Keratinocyte (primary cell): ENCODE measurements at regions not wholly inside any gene's neighbourhood (a gene's known extent, or its start where the extent isn't known, plus 50 kb on each side); places are given as distances from the start of the nearest gene placed in this dataset.

ENCODE experiments used
- DNase-seq: peaks from one replicate; pipeline ENCODE4 v3.0.0-alpha.2; 2011; ENCODE audit warnings: low read depth, missing footprints, low spot score
- FAIRE-seq: peaks from 2 replicates; lab custom pipeline; 2011; peaks lifted over from hg19 to GRCh38; lab: Jason Lieb, UNC
- H2AFZ ChIP-seq: 2 replicates; pipeline ENCODE4 v1.6.0; 2012; ENCODE audit warnings: low read length, control low read depth, inconsistent platforms; ENCODE audit not compliant: control insufficient read depth
- H3K27ac ChIP-seq: 2 replicates; pipeline ENCODE4 v1.5.1; 2011; ENCODE audit warnings: low read length; ENCODE audit not compliant: control insufficient read depth, insufficient read depth
- H3K27me3 ChIP-seq: 3 replicates; pipeline ENCODE4 v1.6.0; 2011; ENCODE audit warnings: low read length; ENCODE audit not compliant: control insufficient read depth, insufficient read depth; ENCODE audit errors: extremely low read depth
- H3K36me3 ChIP-seq, 2 experiments: 2 replicates in 1 of 2; 3 replicates in 1 of 2; pipeline ENCODE4 v1.5.1; 2011; ENCODE audit warnings: low read length in 2 of 2, mild to moderate bottlenecking in 1 of 2; ENCODE audit not compliant: control insufficient read depth in 2 of 2, insufficient read depth in 2 of 2; ENCODE audit errors: extremely low read depth in 1 of 2
- H3K4me1 ChIP-seq: 3 replicates; pipeline ENCODE4 v1.5.1; 2011; ENCODE audit warnings: low read length; ENCODE audit not compliant: control insufficient read depth, insufficient read depth; ENCODE audit errors: extremely low read depth
- H3K4me2 ChIP-seq: 3 replicates; pipeline ENCODE4 v1.6.0; 2011; ENCODE audit warnings: low read depth, low read length; ENCODE audit not compliant: control insufficient read depth, insufficient read depth; ENCODE audit errors: extremely low read depth
- H3K4me3 ChIP-seq, 3 experiments: fragments of 200-600 bp in 1 of 3; sonication (generic) in 1 of 3; 2 replicates in 2 of 3; 3 replicates in 1 of 3; pipeline ENCODE4 v1.5.1; 2011 to 2016; ENCODE audit warnings: low read length in 3 of 3, mild to moderate bottlenecking in 3 of 3, control low read depth in 2 of 3, inconsistent platforms in 1 of 3, low read depth in 1 of 3, mixed read lengths in 1 of 3, mixed run types in 1 of 3, moderate library complexity in 1 of 3; ENCODE audit not compliant: control insufficient read depth in 2 of 3, insufficient read depth in 2 of 3; ENCODE audit errors: extremely low read depth in 1 of 3
- H3K79me2 ChIP-seq: 2 replicates; pipeline ENCODE4 v1.6.0; 2012; ENCODE audit warnings: low read length; ENCODE audit not compliant: control insufficient read depth, insufficient read depth
- H3K9ac ChIP-seq: 3 replicates; pipeline ENCODE4 v1.6.0; 2011; ENCODE audit warnings: low read length; ENCODE audit not compliant: control insufficient read depth, insufficient read depth; ENCODE audit errors: extremely low read depth
- H3K9me1 ChIP-seq: 3 replicates; pipeline ENCODE4 v1.6.0; 2011; ENCODE audit warnings: low read length; ENCODE audit not compliant: control insufficient read depth, insufficient read depth; ENCODE audit errors: extremely low read depth
- H3K9me3 ChIP-seq: 2 replicates; pipeline ENCODE4 v1.5.1; 2012; ENCODE audit warnings: low read depth, low read length; ENCODE audit not compliant: control insufficient read depth
- H4K20me1 ChIP-seq: 3 replicates; pipeline ENCODE4 v1.6.0; 2011; ENCODE audit warnings: low read length; ENCODE audit not compliant: control insufficient read depth, insufficient read depth; ENCODE audit errors: extremely low read depth
- EZH2 ChIP-seq: IDR thresholded peaks from one replicate; pipeline ENCODE4 v1.6.1; 2012; ENCODE audit warnings: inconsistent platforms, mild to moderate bottlenecking, low read length, moderate library complexity
- dilution Hi-C: fragments of 300-500 bp; cut with MboI; formaldehyde crosslinking; loops from one replicate; pipeline ENCODE4 v1.7.0; 2020; ENCODE audit warnings: low sequenced_read_pairs; ENCODE audit not compliant: extremely low pct_ligation_motif_present
- TF ChIP-seq, protein P1 (sequence below), 3 experiments: IDR thresholded peaks in 1 of 3; conservative IDR thresholded peaks in 1 of 3; optimal IDR thresholded peaks in 1 of 3; 2 replicates in 2 of 3; 3 replicates in 1 of 3; pipeline versions ENCODE3 to v1.5.1; 2011; ENCODE audit warnings: low read length in 3 of 3, mild to moderate bottlenecking in 3 of 3, moderate library complexity in 2 of 3, control low read depth in 1 of 3, inconsistent platforms in 1 of 3; ENCODE audit not compliant: insufficient read depth in 2 of 3; ENCODE audit errors: extremely low read depth in 1 of 3

DNA sequence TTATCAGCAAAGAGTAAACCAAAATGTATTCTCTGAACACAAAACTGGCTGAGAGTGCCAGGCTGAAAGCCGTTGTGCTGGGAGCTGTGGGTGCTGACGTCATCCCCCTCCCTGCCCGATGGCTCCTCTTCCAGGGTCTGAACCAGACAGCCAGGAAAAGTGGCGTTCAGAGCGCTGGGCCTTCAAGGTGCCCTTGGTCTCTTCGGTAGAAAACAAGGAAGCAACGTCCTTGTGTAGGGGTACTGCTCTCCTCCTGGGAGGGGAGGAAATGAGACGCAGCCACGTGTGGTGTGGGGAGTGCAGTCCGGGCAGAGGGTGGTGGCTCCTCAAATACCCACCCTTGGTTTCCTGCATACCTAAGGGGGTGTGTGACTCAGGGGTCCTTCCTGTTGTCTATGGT lies 394.7 kb downstream of the SEC14L1 start:
- Histone ChIP-seq H3K4me1 (no peaks in the 10 kb centered on the region), H3K27ac (no peak overlapping the region), H3K9ac (no peak overlapping the region), H2AFZ (no peak overlapping the region), H3K27me3 (peaks cover 6% of the 10 kb centered on the region), H3K9me3 (no peaks in the 10 kb centered on the region), H3K9me1 (no peaks in the 10 kb centered on the region), H3K36me3 (no peaks in the 10 kb centered on the region), H3K79me2 (no peaks in the 10 kb centered on the region), H3K4me2 (no peak overlapping the region), H4K20me1 (no peaks in the 10 kb centered on the region), H3K4me3 (no peak overlapping the region)
- FAIRE-seq (no peak), DNase-seq (no peak)
- dilution Hi-C loops: no loop called here
- TF ChIP-seq EZH2: no peak
- TF ChIP-seq, protein P1, sequence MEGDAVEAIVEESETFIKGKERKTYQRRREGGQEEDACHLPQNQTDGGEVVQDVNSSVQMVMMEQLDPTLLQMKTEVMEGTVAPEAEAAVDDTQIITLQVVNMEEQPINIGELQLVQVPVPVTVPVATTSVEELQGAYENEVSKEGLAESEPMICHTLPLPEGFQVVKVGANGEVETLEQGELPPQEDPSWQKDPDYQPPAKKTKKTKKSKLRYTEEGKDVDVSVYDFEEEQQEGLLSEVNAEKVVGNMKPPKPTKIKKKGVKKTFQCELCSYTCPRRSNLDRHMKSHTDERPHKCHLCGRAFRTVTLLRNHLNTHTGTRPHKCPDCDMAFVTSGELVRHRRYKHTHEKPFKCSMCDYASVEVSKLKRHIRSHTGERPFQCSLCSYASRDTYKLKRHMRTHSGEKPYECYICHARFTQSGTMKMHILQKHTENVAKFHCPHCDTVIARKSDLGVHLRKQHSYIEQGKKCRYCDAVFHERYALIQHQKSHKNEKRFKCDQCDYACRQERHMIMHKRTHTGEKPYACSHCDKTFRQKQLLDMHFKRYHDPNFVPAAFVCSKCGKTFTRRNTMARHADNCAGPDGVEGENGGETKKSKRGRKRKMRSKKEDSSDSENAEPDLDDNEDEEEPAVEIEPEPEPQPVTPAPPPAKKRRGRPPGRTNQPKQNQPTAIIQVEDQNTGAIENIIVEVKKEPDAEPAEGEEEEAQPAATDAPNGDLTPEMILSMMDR (optimal IDR thresholded peaks at IDR 0.05 in 1 of 3, IDR thresholded peaks at IDR 0.05 in 1 of 3, conservative IDR thresholded peaks at IDR 0.05 in 1 of 3; ENCODE audit: extremely low read depth in 1 of 3, insufficient read depth in 2 of 3, low read length in 3 of 3): no peak

DNA sequence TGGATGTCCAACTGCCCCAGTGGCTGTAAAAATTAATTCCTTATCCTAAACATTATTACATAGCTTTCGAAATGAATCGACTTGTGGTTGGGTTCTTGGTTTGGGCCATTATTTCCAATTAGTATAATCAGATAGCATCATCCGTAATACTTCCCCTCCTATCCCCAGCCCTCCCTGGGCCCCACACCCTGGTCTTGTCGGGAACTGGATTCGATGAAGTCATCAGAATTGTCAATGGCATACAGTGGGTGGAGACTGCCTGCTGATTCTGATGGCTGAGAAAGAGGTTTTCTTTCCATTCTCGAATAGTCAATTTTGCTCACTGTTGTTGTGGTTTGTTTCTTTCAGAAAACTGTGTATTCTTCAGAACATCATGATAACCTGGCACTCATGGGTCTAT lies 395.1 kb downstream of the SEC14L1 start:
- FAIRE-seq (no peak), DNase-seq (no peak)
- no peak overlapping the region for H3K9ac ChIP-seq
- no peaks in the 10 kb centered on the region for H3K9me1 ChIP-seq
- dilution Hi-C loops: no loop called here
- no peak overlapping the region for H2AFZ ChIP-seq
- no peaks in the 10 kb centered on the region for H3K9me3 ChIP-seq
- H3K27ac ChIP-seq: no peak overlapping the region
- H3K4me3 ChIP-seq: no peak overlapping the region
- H3K4me1 ChIP-seq: no peaks in the 10 kb centered on the region
- H3K4me2 ChIP-seq: no peak overlapping the region
- no peaks in the 10 kb centered on the region for H3K79me2 ChIP-seq
- TF ChIP-seq, protein P1 (optimal IDR thresholded peaks at IDR 0.05 in 1 of 3, IDR thresholded peaks at IDR 0.05 in 1 of 3, conservative IDR thresholded peaks at IDR 0.05 in 1 of 3; ENCODE audit: extremely low read depth in 1 of 3, insufficient read depth in 2 of 3, low read length in 3 of 3): no peak
- no peak for TF ChIP-seq EZH2
- H3K27me3 ChIP-seq: peaks cover 8% of the 10 kb centered on the region
- no peaks in the 10 kb centered on the region for H3K36me3 ChIP-seq
- H4K20me1 ChIP-seq: no peaks in the 10 kb centered on the region
